ENCODE measurements at regions not wholly inside any gene's neighbourhood (a gene's known extent, or its start where the extent isn't known, plus 50 kb on each side); places are given as distances from the start of the nearest gene placed in this dataset.

GRCh38 chr2:139940686-139941085 is 1160.5 kb upstream of the NXPH2 start:
- DNase-seq, result no peak

GRCh38 chr2:139925903-139926302 is 1145.7 kb upstream of the NXPH2 start:
- DNase-seq, result no peak

- no peak for DNase-seq
These were observed 1143.9 kb upstream of the NXPH2 start for GRCh38 chr2:139924070-139924469.

- no peak for DNase-seq
These were observed 1138.8 kb upstream of the NXPH2 start for GRCh38 chr2:139918982-139919381.

GRCh38 chr2:139917690-139918384 is 1137.6 kb upstream of the NXPH2 start:
- no peak for DNase-seq

- DNase-seq, result no peak
These were observed 1136.6 kb upstream of the NXPH2 start for GRCh38 chr2:139916822-139917221.

- no peak for DNase-seq
These were observed 1131.0 kb upstream of the NXPH2 start for GRCh38 chr2:139911160-139911559.

GRCh38 chr2:139909136-139909535 is 1128.9 kb upstream of the NXPH2 start:
- DNase-seq, result no peak

- DNase-seq, result no peak
These were observed 1125.4 kb upstream of the NXPH2 start for GRCh38 chr2:139905624-139906023.

- DNase-seq, result no peak
These were observed 1111.4 kb upstream of the NXPH2 start for GRCh38 chr2:139891636-139892035.

GRCh38 chr2:139885921-139886498 is 1105.8 kb upstream of the NXPH2 start:
- DNase-seq, result no peak

- DNase-seq, result no peak
These were observed 1096.8 kb upstream of the NXPH2 start for GRCh38 chr2:139876964-139877363.

GRCh38 chr2:139876321-139876720 is 1096.1 kb upstream of the NXPH2 start:
- no peak for DNase-seq

- DNase-seq, result no peak
These were observed 1092.3 kb upstream of the NXPH2 start for GRCh38 chr2:139872503-139872902.

- no peak for DNase-seq
These were observed 1091.8 kb upstream of the NXPH2 start for GRCh38 chr2:139872032-139872431.

- no peak for DNase-seq
These were observed 1087.5 kb upstream of the NXPH2 start for GRCh38 chr2:139867601-139868226.

- no peak for DNase-seq
These were observed 1084.7 kb upstream of the NXPH2 start for GRCh38 chr2:139864821-139865302.

- no peak for DNase-seq
These were observed 1074.7 kb upstream of the NXPH2 start for GRCh38 chr2:139854769-139855483.

GRCh38 chr2:139850254-139850890 is 1070.2 kb upstream of the NXPH2 start:
- DNase-seq, result no peak

GRCh38 chr2:139836769-139837168 is 1056.6 kb upstream of the NXPH2 start:
- DNase-seq, result no peak

- DNase-seq, result no peak
These were observed 1054.9 kb upstream of the NXPH2 start for GRCh38 chr2:139835101-139835500.

GRCh38 chr2:139828011-139828410 is 1047.8 kb upstream of the NXPH2 start:
- DNase-seq, result no peak

GRCh38 chr2:139825726-139826125 is 1045.5 kb upstream of the NXPH2 start:
- DNase-seq, result peak; percentile 35
